Breast epithelium (tissue), 4 donors: ENCODE measurements at regions not wholly inside any gene's neighbourhood (a gene's known extent, or its start where the extent isn't known, plus 50 kb on each side); places are given as distances from the start of the nearest gene placed in this dataset.

ENCODE experiments used
- DNase-seq, 2 donors: peaks; one replicate each; pipeline ENCODE4 v3.0.0-alpha.2; 2019; ENCODE audit warnings: low spot score in 2 of 2
- H3K27ac ChIP-seq, 2 donors: fragments of 200-600 bp; sonication (generic) in 1 of 2; one replicate each; pipeline ENCODE4 v1.5.1; 2016 to 2019; ENCODE audit warnings: mild to moderate bottlenecking in 1 of 2
- H3K27me3 ChIP-seq, 2 donors: fragments of 200-600 bp; sonication (generic) in 1 of 2; one replicate each; pipeline versions ENCODE4 v1.5.1 to v1.6.0; 2017 to 2019; ENCODE audit warnings: control low read depth in 1 of 2, mild to moderate bottlenecking in 1 of 2
- H3K36me3 ChIP-seq: fragments of 200-600 bp; one replicate; pipeline ENCODE4 v1.5.1; 2019
- H3K4me1 ChIP-seq, 2 donors: fragments of 200-600 bp; sonication (generic); one replicate each; pipeline ENCODE4 v1.5.1; 2016 to 2019; ENCODE audit warnings: control low read depth in 1 of 2
- H3K4me3 ChIP-seq, 3 donors: fragments of 200-600 bp; sonication (generic); 1 replicate in 2 of 3; 2 replicates in 1 of 3; pipeline ENCODE4 v1.5.1; 2016 to 2019; ENCODE audit warnings: mild to moderate bottlenecking in 3 of 3, moderate library complexity in 2 of 3
- H3K9me3 ChIP-seq, 2 donors: fragments of 200-600 bp; sonication (generic) in 1 of 2; one replicate each; pipeline ENCODE4 v1.5.1; 2016 to 2019; ENCODE audit warnings: control low read depth in 1 of 2
- CTCF ChIP-seq, 3 donors: fragments of 450-650 bp; IDR thresholded peaks; one replicate each; pipeline ENCODE4 v1.5.1; 2016 to 2017; ENCODE audit warnings: antibody characterized with exemption in 3 of 3, mild to moderate bottlenecking in 3 of 3, moderate library complexity in 3 of 3
- POLR2A ChIP-seq: fragments of 450-650 bp; IDR thresholded peaks from one replicate; pipeline ENCODE4 v1.6.1; 2016; ENCODE audit warnings: antibody characterized with exemption, mild to moderate bottlenecking, moderate library complexity
- POLR2AphosphoS5 ChIP-seq, 3 donors: sonication (generic); formaldehyde crosslinking; IDR thresholded peaks; one replicate each; pipeline ENCODE4 v1.6.1; 2017; ENCODE audit warnings: antibody characterized with exemption in 3 of 3
- intact Hi-C: fragments of 100-400 bp; cut with DNase I; formaldehyde crosslinking; loops from one replicate; pipeline ENCODE4 v1.15.1; 2023; ENCODE audit warnings: low total_unique reads

GRCh38 chr10:111748184-111748583 is 435.4 kb downstream of the GPAM start:
- Histone ChIP-seq H3K4me3 (no peak overlapping the region), H3K36me3 (no peaks in the 10 kb centered on the region), H3K4me1 (no peaks in the 10 kb centered on the region), H3K9me3 (no peaks in the 10 kb centered on the region), H3K27ac (no peak overlapping the region), H3K27me3 (no peaks in the 10 kb centered on the region)
- DNase-seq, result no peak
- TF ChIP-seq POLR2AphosphoS5 (IDR thresholded peaks at IDR 0.05) (no peak), CTCF (IDR thresholded peaks at IDR 0.05) (no peak)
- intact Hi-C loops, result no loop called here

DNA sequence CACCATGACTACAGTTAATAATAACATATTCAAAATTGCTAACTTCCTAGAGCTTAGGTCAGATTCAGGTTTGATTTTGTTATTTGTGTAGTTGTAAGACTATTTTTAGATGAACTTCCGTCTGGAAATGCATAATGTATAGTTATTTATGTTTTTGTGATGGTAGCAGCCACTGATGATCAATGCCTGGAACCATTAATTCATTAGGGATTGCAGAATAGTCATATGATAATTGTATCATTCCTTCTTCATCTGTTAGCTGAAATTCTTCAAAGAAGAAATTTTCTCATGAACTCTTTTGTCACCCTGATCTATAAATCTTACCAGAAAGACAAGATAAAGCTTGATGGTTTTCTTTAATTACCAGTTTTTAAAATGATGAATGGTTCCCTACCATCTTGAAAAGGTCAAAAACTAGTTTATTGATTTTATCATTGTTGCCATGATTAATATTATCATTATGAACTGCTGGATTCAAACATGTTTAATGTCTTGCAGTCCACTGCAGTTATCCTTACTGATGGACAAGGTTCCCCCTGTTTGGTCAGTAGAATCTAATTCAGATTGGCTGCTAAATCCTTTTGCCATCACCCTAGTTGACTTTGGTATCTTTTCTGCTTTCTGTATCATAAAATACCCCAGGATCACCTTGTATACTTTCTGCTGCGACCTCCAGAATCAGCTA is 433.3 kb downstream of the GPAM start:
- no peak for TF ChIP-seq POLR2A
- TF ChIP-seq POLR2AphosphoS5 (IDR thresholded peaks at IDR 0.05), result no peak
- no peak for TF ChIP-seq CTCF (IDR thresholded peaks at IDR 0.05)
- DNase-seq, result no peak
- intact Hi-C loops, result no loop called here
- H3K27me3 ChIP-seq, result no peaks in the 10 kb centered on the region
- no peaks in the 10 kb centered on the region for H3K36me3 ChIP-seq
- no peaks in the 10 kb centered on the region for H3K9me3 ChIP-seq
- H3K4me1 ChIP-seq, result no peaks in the 10 kb centered on the region
- H3K4me3 ChIP-seq, result no peak overlapping the region
- H3K27ac ChIP-seq, result no peak overlapping the region

DNA sequence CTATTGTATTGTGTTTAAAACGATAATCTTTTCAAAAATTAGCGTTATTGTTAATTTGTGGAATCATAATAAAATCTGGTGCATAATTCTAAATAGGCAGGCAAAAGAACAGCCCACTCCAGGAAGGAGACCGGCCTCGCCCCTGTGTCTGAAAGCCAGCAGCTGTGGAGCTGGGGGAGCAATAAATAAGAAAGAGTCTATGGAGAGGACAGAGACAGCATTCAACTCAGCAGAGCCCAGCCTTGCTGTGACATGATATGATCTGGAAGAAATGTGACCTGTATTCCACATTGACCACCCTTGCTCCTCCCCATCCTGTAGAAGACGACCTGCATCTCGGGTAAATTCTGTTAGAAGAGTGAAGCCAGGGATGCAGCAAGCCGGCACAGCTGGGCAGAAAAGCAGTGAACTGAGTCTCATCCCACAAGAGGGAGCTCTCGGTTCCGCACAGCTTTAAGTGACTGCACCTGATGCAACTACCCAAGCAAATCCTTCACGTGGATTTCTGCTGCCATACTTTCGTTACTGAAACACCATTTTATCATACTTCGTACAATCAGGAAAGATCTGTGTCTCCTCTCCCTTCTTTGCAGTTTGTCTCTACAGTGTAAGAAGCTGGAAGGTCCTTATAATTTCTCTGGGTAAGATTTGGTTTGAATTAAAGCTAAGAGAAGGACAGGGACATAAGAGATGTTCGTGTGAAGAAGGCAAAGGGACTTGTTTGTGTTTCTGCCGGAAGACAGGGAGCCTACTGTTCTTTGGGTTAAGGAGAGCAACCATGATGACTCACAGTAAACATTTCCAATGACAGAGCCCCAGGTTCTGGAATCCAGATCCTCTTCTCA is 427.1 kb downstream of the GPAM start:
- H3K4me3 ChIP-seq, result no peak overlapping the region
- intact Hi-C loops, result no loop called here
- DNase-seq, result peak in 1 of 2 donors; percentile 50
- no peaks in the 10 kb centered on the region for H3K9me3 ChIP-seq
- peaks cover 0 to 4% of the 10 kb centered on the region in 2 donors for H3K27me3 ChIP-seq
- H3K27ac ChIP-seq, result no peak overlapping the region
- TF ChIP-seq POLR2AphosphoS5 (IDR thresholded peaks at IDR 0.05) (no peak), CTCF (IDR thresholded peaks at IDR 0.05) (peak in 1 of 3 donors; percentile 35)
- H3K4me1 ChIP-seq, result no peaks in the 10 kb centered on the region
- H3K36me3 ChIP-seq, result no peaks in the 10 kb centered on the region

- DNase-seq, result no peak
- TF ChIP-seq CTCF (IDR thresholded peaks at IDR 0.05), result no peak
- no peak for TF ChIP-seq POLR2A
- TF ChIP-seq POLR2AphosphoS5 (IDR thresholded peaks at IDR 0.05), result no peak
- intact Hi-C loops, result no loop called here
- Histone ChIP-seq H3K36me3 (no peaks in the 10 kb centered on the region), H3K27ac (no peak overlapping the region), H3K27me3 (peaks cover 0 to 4% of the 10 kb centered on the region in 2 donors), H3K4me1 (no peaks in the 10 kb centered on the region), H3K9me3 (no peaks in the 10 kb centered on the region), H3K4me3 (no peak overlapping the region)
These were observed 425.0 kb downstream of the GPAM start for GRCh38 chr10:111758593-111758992.

GRCh38 chr10:111762114-111762513 is 421.5 kb downstream of the GPAM start:
- intact Hi-C loops, result no loop called here
- Histone ChIP-seq H3K36me3 (no peaks in the 10 kb centered on the region), H3K27ac (no peak overlapping the region), H3K4me1 (no peaks in the 10 kb centered on the region), H3K4me3 (no peak overlapping the region), H3K27me3 (peaks cover 0 to 4% of the 10 kb centered on the region in 2 donors), H3K9me3 (no peaks in the 10 kb centered on the region)
- no peak for DNase-seq
- TF ChIP-seq POLR2A (no peak), CTCF (IDR thresholded peaks at IDR 0.05) (no peak), POLR2AphosphoS5 (IDR thresholded peaks at IDR 0.05) (no peak)
